ENCODE measurements at regions not wholly inside any gene's neighbourhood (a gene's known extent, or its start where the extent isn't known, plus 50 kb on each side); places are given as distances from the start of the nearest gene placed in this dataset.

DNA sequence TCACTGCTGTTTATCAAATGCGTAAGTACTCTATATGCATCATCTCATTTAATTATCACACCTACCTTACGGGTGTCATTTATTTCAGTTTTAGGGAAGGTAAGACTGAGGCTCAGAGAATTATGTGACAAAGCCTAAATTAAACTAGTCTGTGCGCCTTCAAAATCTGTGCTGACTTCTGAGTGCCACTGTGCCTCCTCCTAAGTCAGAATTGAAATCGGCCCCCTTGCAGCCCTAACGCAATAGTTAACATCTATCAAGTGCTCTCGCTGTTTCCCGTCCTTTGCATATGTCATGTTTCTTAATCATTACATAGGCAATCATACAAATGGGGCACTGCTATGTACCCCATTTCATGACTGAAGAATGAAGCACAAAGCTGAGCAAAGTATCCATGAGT, 79.0 kb upstream of the PDE10A start:
- no peak for DNase-seq

GRCh38 chr6:165737396-165737795, 74.4 kb upstream of the PDE10A start:
- no peak for DNase-seq

- no peak for DNase-seq
Measured at GRCh38 chr6:165735065-165735464, 72.0 kb upstream of the PDE10A start.

- DNase-seq, result no peak
Measured at GRCh38 chr6:165733489-165733791, 70.4 kb upstream of the PDE10A start.

GRCh38 chr6:165732696-165733488, 69.9 kb upstream of the PDE10A start:
- no peak for DNase-seq

DNA sequence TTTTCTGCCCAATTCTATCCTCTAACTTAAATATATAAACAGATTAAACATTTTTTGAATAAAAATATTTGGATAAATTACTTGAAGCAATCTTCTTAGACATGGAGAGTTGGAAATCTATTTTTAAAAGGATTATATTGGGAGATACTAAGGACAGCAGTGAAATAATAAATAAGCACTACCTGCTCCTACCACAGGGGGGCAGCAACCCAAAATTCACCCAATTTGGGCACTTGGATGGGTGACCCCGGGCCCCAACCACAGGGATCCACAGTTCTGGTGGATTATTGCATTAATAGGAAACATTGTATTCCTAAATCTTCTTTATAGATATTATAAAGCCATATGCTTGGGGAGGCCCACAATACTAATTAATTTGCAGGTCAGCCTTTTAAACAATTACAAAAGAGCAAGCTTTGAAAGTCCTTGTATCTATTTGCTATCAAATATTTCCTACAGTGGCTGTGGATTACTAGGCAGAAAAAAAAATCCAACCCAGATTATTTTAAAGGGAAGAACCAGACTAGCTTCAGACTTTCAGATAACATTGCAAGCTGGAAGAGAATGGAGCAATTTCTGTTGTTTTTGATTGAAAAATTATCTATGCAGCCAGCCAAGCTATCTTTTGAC, 66.4 kb upstream of the PDE10A start:
- peak; percentile 13 for DNase-seq

DNA sequence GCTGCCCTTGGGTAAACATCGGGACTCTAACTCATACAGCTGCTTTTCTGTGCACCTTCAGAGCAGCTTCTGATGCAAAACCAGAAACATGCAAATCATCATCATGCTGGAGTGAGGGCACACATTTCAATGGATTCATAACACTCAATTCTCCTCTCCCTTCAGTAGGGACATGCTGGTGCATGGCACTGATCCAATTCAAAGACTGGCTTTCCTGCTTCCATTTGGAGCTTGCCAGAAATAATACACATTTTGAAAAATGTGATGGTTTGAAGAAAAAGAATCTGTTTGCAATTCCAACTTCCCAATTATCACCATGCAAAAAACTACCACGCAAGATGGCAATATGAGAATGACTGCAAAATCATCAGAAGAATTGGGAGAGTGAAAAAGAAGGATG, 65.2 kb upstream of the PDE10A start:
- DNase-seq, result no peak

DNA sequence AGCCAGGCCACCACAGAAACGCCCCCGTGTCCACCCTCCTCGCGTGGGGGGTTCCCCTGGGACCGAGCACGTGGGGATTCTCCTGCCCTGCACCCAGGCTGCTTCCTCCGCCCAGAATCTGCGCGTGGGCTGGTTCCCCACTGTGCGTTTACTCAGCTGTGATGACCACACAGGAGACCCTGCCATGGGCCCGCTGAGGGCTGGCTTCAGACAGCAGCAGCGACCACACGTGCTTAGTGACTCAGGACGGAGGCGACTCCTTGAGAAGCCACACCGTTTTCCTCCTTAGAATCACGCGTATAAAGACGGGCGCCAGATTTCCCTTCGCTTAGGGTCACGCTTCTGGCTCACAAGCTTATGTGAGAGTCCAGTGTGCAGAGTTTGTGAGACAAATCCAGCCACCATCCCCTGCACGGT, 63.9 kb upstream of the PDE10A start:
- no peak for DNase-seq

DNA sequence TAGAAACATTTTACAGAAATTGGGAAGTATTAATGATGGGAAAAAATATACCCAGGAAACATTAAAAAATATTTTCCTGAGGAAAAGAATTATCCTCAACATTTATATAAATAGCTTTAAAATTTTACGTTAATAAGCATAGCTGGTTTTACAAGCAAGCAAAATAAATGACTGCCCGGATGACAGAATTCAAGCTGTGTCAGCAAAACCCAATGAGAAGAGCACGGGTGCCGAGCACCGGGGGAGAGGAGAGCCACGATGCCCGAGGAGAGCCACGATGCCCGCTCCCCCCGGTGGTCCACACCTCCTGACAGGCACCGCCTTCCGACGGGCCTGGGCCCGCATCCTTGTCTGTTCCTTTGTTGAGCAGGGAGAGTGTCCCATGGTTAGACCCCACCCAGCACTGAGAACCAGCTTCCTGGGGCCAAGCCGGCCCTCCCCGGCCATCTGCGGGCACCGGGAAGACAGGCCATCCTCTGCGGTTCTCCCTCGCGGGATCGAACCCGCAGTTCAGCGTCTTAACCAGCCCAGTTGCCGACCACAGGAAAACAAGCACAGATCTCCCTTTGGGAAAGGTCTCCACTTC, 63.3 kb upstream of the PDE10A start:
- no peak for DNase-seq

DNA sequence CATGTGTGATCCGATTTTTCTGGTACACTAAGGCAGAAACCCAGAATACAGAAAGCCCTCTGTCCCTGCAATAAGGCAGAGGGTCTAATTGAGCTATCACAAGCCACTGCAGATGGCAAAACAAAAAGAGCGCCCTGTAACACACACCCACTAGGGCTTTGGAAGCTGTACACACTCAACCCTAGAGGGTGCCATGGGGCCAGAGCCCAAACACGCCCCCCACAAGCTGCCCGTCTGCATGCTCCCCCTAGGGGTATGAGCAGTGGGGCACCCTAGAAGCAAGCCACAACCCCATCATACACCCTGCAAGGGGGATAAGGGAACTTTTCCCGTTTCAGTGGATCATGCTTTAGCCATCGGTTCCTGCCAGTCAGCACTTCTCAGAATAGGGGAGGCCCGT, 62.2 kb upstream of the PDE10A start:
- DNase-seq, result no peak

- no peak for DNase-seq
Measured at GRCh38 chr6:165723326-165723725, 60.3 kb upstream of the PDE10A start.

DNA sequence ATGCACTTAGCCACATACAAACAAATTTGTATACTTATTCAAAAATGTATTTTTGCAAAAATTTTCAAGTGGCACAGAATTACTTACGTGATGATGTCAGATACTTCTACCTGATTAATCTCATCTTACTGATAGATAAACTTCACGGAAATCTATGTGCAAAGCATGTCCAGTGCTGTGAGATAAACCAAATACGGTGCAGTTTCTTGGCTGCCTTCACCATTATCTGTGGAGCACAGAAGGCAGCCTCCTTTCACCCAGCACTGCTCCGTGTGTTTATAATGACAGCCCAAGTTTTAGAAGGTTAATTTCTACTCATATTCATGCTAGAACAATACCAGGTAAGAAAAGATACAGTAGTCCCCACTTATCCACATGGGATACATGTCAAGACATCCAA, 59.0 kb upstream of the PDE10A start:
- no peak for DNase-seq

DNA sequence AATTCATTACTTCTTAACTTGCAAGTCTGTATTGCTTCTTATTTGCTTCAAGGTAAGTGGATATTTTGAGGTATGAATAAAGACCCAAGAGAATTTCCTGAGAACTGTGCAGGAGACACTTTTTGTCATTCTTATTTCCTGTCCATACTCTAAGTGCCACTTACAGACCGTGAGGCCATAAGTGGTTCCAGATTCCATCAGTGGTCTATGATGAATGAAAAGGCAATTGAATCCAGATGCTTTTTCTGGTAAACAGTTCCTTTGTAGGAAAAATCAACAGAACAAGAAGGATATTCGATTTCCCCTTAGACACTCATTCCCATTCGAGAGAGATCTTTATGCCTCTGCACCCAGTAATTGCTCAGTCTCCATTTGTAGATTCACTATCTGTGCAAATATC, 58.3 kb upstream of the PDE10A start:
- DNase-seq, result no peak

- DNase-seq, result no peak
Measured at GRCh38 chr6:165718491-165718891, 55.5 kb upstream of the PDE10A start.

DNA sequence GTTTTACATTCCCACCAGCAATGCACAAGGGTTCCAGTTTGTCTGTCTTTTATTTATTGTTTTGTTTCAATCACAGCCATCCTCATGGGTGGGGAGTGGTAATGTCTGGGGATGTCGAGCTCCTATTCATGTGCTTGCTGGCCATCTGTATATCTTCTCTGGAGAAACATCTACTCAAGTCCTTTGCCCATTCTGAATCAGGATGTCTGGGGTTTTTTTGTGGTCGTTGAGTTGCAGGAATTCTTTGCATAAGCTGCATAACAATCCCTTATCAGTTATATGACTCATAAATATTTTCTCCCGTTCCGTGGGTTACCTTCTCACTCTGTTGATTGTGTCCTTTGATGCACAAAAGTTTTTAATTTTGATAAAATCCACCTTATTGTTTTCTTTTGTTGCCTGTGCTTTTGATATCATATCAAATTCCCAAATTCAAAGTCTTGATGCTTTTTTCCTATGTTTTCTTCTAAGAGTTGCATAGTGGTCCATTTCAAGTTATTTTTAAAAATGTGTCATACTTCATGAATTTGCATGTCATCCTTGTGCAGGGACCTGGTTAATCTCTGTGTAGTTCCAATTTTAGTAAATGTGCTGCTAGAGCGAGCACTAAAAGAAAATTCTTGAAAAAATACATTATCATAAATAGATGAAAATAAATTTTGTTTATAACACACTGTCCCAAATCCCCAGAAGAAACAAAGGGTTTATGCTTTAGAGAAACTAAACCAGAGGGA, 54.9 kb upstream of the PDE10A start:
- DNase-seq, result no peak

GRCh38 chr6:165716886-165717285, 53.8 kb upstream of the PDE10A start:
- DNase-seq, result no peak

DNA sequence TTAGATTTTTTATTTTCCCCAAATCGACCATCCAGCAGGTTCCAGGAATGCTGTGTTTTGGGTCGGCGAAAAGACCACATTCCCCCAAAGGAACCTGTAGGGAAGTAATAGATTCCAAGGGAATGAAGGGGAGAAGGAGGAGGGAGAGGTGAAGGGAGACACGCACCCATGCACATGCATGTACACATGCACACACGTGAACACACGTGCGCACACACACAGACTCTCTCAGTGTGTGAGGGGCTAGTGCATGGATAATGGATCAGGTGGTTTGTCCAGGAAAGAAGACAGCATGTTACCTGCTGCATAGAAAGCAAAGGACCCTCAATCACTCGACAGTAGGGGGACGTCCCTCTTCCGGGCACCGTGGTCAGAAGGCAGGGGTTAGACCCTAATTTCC, 52.4 kb upstream of the PDE10A start:
- no peak for DNase-seq

DNA sequence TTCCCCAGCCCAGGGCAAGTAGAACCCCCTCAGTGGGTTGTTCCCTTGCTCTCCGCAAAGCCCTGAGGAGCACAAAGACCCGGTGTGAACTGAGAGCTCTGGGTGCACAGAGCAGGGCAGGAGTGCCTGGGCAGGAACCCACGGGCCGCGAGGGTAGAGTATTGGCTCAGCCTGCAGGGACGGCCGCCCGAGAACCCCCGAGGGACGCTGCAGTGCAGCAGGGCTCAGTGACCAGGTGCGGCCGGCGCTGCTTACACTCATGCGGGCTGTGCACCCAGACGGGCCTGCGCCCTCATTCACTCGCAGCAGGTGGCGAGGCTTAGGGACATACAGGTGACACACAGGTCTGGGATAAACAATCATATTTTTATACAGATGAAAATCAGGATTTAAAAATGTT, 51.9 kb upstream of the PDE10A start:
- no peak for DNase-seq

- no peak for DNase-seq
Measured at GRCh38 chr6:165713845-165714466, 50.9 kb upstream of the PDE10A start.
